ENCODE measurements at regions not wholly inside any gene's neighbourhood (a gene's known extent, or its start where the extent isn't known, plus 50 kb on each side); places are given as distances from the start of the nearest gene placed in this dataset.

DNA sequence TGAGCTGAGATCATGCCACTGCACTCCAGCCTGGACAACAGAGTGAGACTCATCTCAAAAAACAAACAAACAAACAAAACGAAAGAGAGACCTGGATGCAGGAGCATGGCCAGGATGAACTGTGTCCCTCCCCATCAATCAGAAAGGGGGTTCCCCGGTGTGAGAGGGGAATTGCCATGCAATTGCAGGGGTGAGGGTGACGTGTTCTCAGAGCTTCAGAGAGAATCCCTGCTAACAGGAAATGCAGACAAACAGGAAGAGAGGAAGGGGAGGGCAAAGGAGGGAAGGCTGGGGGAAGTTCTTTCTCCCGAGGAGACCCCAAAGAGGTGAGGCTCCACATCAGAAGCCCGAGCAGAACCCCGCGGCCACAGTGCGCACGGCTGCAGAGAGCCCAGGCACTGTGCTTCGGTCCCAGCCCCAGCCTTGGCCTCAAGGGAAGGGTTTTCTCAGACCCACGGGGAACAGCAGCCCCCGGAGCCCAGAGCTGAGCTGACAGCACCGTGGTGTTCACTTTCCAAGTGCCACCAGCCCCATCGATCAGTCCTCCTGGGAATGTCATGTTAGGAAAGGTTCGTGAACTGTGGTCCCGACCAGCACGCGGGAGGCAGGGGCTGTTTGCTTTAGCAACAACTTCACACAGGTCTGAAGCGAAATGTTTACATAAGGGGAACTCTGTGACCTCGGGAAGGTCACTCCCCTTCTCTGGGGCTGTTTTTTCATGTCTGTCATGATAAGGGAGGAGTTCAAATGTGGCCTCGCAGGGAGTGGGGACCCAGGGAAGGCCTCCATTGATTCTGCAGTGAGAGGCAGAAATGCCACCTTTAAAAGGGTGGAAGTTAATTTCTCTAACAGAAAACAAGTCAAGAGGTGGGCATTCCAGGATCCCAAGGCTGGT lies 108.0 kb upstream of the ANO1 start:
- TF ChIP-seq, protein P1, sequence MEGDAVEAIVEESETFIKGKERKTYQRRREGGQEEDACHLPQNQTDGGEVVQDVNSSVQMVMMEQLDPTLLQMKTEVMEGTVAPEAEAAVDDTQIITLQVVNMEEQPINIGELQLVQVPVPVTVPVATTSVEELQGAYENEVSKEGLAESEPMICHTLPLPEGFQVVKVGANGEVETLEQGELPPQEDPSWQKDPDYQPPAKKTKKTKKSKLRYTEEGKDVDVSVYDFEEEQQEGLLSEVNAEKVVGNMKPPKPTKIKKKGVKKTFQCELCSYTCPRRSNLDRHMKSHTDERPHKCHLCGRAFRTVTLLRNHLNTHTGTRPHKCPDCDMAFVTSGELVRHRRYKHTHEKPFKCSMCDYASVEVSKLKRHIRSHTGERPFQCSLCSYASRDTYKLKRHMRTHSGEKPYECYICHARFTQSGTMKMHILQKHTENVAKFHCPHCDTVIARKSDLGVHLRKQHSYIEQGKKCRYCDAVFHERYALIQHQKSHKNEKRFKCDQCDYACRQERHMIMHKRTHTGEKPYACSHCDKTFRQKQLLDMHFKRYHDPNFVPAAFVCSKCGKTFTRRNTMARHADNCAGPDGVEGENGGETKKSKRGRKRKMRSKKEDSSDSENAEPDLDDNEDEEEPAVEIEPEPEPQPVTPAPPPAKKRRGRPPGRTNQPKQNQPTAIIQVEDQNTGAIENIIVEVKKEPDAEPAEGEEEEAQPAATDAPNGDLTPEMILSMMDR (IDR thresholded peaks at IDR 0.05 in 4 of 5, conservative IDR thresholded peaks at IDR 0.05 in 1 of 5), result no peak
- no peak for TF ChIP-seq POLR2A (IDR thresholded peaks at IDR 0.05)
